GM12891 (cell line): ENCODE measurements at regions not wholly inside any gene's neighbourhood (a gene's known extent, or its start where the extent isn't known, plus 50 kb on each side); places are given as distances from the start of the nearest gene placed in this dataset.

Source experiments
- POLR2A ChIP-seq: IDR thresholded peaks from 2 replicates; pipeline ENCODE4 v1.6.1; 2011; ENCODE audit warnings: low read depth, low read length, control low read depth
- POLR2AphosphoS5 ChIP-seq: IDR thresholded peaks from 2 replicates; pipeline ENCODE4 v1.6.1; 2011; ENCODE audit warnings: low read depth, low read length, control low read depth
- TAF1 ChIP-seq: IDR thresholded peaks from 2 replicates; pipeline ENCODE4 v1.6.1; 2011; ENCODE audit warnings: low read depth, low read length, control low read depth

DNA sequence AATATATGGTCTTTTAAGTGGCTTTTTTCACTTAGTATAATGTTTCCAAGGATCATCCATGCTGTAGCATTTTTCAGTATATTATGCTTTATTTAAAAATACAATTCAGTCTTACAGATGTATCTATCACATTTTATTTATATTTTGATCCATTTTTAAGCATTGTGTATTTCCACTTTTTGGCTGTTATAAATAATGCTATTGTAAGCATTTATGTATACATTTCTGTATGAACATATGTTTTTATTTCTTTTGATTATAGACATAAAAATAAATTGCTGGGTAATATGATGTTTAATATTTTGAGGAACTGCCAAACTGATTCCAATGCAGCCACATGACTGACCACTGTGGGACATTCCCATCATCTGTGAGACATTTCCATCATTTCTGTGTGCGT is 1662.0 kb downstream of the REEP3 start:
- TF ChIP-seq TAF1 (no peak), POLR2A (no peak), POLR2AphosphoS5 (no peak)
